ENCODE measurements at regions not wholly inside any gene's neighbourhood (a gene's known extent, or its start where the extent isn't known, plus 50 kb on each side); places are given as distances from the start of the nearest gene placed in this dataset.

DNA sequence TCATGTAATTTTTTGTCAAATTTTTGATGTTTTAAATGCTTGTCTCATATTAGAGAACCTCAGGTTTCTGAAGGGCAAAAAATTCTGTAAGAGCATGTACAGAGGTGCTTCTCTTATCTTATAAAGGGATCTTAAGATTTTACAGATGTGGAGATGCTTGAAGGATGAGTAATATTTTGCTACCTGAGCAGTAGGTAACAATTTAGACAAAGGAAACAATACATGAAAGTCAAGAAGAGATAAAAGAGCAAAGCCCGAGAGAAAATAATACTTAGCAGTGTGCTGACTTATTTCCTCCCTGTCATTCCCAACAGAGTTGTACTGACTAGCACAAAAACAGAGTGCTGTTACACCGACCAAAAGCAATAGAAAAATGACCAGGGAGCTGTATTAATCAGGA, 98.1 kb upstream of the PTPRR start:
- TF ChIP-seq FOXM1 (IDR thresholded peaks at IDR 0.05; ENCODE audit: low read depth) (no peak), SMC3 (IDR thresholded peaks at IDR 0.05; ENCODE audit: low read depth, low read length) (no peak), EP300 (IDR thresholded peaks at IDR 0.05; ENCODE audit: borderline replicate concordance in 1 of 2, low read depth in 1 of 2, low read length in 1 of 2) (no peak), POLR2AphosphoS5 (IDR thresholded peaks at IDR 0.05; ENCODE audit: low read depth, low read length) (no peak), GABPA (IDR thresholded peaks at IDR 0.05; ENCODE audit: low read depth) (no peak), TAF1 (IDR thresholded peaks at IDR 0.05; ENCODE audit: borderline replicate concordance, low read depth, low read length) (no peak), JUND (IDR thresholded peaks at IDR 0.05) (no peak), RAD21 (IDR thresholded peaks at IDR 0.05; ENCODE audit: low read length) (no peak), TCF12 (IDR thresholded peaks at IDR 0.05) (no peak), YY1 (IDR thresholded peaks at IDR 0.05; ENCODE audit: low read depth) (no peak)
- TF ChIP-seq, protein P1, sequence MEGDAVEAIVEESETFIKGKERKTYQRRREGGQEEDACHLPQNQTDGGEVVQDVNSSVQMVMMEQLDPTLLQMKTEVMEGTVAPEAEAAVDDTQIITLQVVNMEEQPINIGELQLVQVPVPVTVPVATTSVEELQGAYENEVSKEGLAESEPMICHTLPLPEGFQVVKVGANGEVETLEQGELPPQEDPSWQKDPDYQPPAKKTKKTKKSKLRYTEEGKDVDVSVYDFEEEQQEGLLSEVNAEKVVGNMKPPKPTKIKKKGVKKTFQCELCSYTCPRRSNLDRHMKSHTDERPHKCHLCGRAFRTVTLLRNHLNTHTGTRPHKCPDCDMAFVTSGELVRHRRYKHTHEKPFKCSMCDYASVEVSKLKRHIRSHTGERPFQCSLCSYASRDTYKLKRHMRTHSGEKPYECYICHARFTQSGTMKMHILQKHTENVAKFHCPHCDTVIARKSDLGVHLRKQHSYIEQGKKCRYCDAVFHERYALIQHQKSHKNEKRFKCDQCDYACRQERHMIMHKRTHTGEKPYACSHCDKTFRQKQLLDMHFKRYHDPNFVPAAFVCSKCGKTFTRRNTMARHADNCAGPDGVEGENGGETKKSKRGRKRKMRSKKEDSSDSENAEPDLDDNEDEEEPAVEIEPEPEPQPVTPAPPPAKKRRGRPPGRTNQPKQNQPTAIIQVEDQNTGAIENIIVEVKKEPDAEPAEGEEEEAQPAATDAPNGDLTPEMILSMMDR (IDR thresholded peaks at IDR 0.05) = no peak
- TF ChIP-seq, protein P2, sequence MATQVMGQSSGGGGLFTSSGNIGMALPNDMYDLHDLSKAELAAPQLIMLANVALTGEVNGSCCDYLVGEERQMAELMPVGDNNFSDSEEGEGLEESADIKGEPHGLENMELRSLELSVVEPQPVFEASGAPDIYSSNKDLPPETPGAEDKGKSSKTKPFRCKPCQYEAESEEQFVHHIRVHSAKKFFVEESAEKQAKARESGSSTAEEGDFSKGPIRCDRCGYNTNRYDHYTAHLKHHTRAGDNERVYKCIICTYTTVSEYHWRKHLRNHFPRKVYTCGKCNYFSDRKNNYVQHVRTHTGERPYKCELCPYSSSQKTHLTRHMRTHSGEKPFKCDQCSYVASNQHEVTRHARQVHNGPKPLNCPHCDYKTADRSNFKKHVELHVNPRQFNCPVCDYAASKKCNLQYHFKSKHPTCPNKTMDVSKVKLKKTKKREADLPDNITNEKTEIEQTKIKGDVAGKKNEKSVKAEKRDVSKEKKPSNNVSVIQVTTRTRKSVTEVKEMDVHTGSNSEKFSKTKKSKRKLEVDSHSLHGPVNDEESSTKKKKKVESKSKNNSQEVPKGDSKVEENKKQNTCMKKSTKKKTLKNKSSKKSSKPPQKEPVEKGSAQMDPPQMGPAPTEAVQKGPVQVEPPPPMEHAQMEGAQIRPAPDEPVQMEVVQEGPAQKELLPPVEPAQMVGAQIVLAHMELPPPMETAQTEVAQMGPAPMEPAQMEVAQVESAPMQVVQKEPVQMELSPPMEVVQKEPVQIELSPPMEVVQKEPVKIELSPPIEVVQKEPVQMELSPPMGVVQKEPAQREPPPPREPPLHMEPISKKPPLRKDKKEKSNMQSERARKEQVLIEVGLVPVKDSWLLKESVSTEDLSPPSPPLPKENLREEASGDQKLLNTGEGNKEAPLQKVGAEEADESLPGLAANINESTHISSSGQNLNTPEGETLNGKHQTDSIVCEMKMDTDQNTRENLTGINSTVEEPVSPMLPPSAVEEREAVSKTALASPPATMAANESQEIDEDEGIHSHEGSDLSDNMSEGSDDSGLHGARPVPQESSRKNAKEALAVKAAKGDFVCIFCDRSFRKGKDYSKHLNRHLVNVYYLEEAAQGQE (IDR thresholded peaks at IDR 0.05; ENCODE audit: low read depth, low read length) = no peak
- TF ChIP-seq, protein P3, sequence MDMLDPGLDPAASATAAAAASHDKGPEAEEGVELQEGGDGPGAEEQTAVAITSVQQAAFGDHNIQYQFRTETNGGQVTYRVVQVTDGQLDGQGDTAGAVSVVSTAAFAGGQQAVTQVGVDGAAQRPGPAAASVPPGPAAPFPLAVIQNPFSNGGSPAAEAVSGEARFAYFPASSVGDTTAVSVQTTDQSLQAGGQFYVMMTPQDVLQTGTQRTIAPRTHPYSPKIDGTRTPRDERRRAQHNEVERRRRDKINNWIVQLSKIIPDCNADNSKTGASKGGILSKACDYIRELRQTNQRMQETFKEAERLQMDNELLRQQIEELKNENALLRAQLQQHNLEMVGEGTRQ (IDR thresholded peaks at IDR 0.05; ENCODE audit: borderline replicate concordance, low read depth, low read length) = no peak
